ENCODE measurements at regions not wholly inside any gene's neighbourhood (a gene's known extent, or its start where the extent isn't known, plus 50 kb on each side); places are given as distances from the start of the nearest gene placed in this dataset.

GRCh38 chr15:94535298-94536048, 304.1 kb downstream of the MCTP2 start:
- no peak for DNase-seq (ENCODE audit: low read depth)

GRCh38 chr15:94536549-94536948, 305.2 kb downstream of the MCTP2 start:
- DNase-seq (ENCODE audit: low read depth): no peak

- no peak for DNase-seq (ENCODE audit: low read depth)
Observed at GRCh38 chr15:94538280-94538679, 306.9 kb downstream of the MCTP2 start.

GRCh38 chr15:94542391-94542790, 311.0 kb downstream of the MCTP2 start:
- DNase-seq (ENCODE audit: low read depth): no peak

- DNase-seq (ENCODE audit: low read depth): no peak
Observed at GRCh38 chr15:94546808-94547207, 315.4 kb downstream of the MCTP2 start.

- DNase-seq (ENCODE audit: low read depth): no peak
Observed at GRCh38 chr15:94547711-94548110, 316.4 kb downstream of the MCTP2 start.

GRCh38 chr15:94555841-94556519, 324.6 kb downstream of the MCTP2 start:
- DNase-seq (ENCODE audit: low read depth): no peak

GRCh38 chr15:94561036-94561689, 329.8 kb downstream of the MCTP2 start:
- DNase-seq (ENCODE audit: low read depth): no peak

GRCh38 chr15:94563456-94563855, 332.1 kb downstream of the MCTP2 start:
- DNase-seq (ENCODE audit: low read depth): no peak

GRCh38 chr15:94576889-94577533, 345.6 kb downstream of the MCTP2 start:
- DNase-seq (ENCODE audit: low read depth): no peak

- DNase-seq (ENCODE audit: low read depth): no peak
Observed at GRCh38 chr15:94579286-94579685, 347.9 kb downstream of the MCTP2 start.

GRCh38 chr15:94580211-94580885, 349.0 kb downstream of the MCTP2 start:
- no peak for DNase-seq (ENCODE audit: low read depth)

- no peak for DNase-seq (ENCODE audit: low read depth)
Observed at GRCh38 chr15:94582368-94582767, 351.0 kb downstream of the MCTP2 start.

GRCh38 chr15:94584833-94585244, 353.5 kb downstream of the MCTP2 start:
- no peak for DNase-seq (ENCODE audit: low read depth)

GRCh38 chr15:94586099-94586498, 354.7 kb downstream of the MCTP2 start:
- no peak for DNase-seq (ENCODE audit: low read depth)

- no peak for DNase-seq (ENCODE audit: low read depth)
Observed at GRCh38 chr15:94587113-94587512, 355.8 kb downstream of the MCTP2 start.

GRCh38 chr15:94588993-94589392, 357.6 kb downstream of the MCTP2 start:
- no peak for DNase-seq (ENCODE audit: low read depth)

- DNase-seq (ENCODE audit: low read depth): no peak
Observed at GRCh38 chr15:94592495-94592894, 361.1 kb downstream of the MCTP2 start.

GRCh38 chr15:94596707-94597106, 365.3 kb downstream of the MCTP2 start:
- no peak for DNase-seq (ENCODE audit: low read depth)

- DNase-seq (ENCODE audit: low read depth): no peak
Observed at GRCh38 chr15:94600505-94600904, 369.1 kb downstream of the MCTP2 start.

- DNase-seq (ENCODE audit: low read depth): no peak
Observed at GRCh38 chr15:94602754-94603470, 371.6 kb downstream of the MCTP2 start.

Data from T follicular helper cell (primary cell).